ENCODE measurements at regions not wholly inside any gene's neighbourhood (a gene's known extent, or its start where the extent isn't known, plus 50 kb on each side); places are given as distances from the start of the nearest gene placed in this dataset.

GRCh38 chr14:29265852-29266251 lies 499.3 kb downstream of the FOXG1 start:
- no peaks in the 10 kb centered on the region for H3K79me1 ChIP-seq (ENCODE audit: insufficient read depth, low read depth, low read length, poor library complexity, severe bottlenecking)
- H3T11ph ChIP-seq (ENCODE audit: low read length): no peak overlapping the region
- H4K20me1 ChIP-seq (ENCODE audit: control insufficient read depth, insufficient read depth, insufficient read length): no peaks in the 10 kb centered on the region
- H2BK20ac ChIP-seq (ENCODE audit: low read depth, low read length, poor library complexity, severe bottlenecking): no peak overlapping the region
- no peak overlapping the region for H3K27ac ChIP-seq (ENCODE audit: insufficient read length, low read depth, low read length)
- H3K56ac ChIP-seq (ENCODE audit: insufficient read length, low read depth, low read length): no peak overlapping the region
- H2BK12ac ChIP-seq (ENCODE audit: insufficient read length, low read depth, low read length): no peak overlapping the region
- WGBS (ENCODE audit: extremely low coverage, insufficient read length, low lambda C conversion rate): no CpG with 5 or more reads among the region's 1 CpG
- no peak overlapping the region for H2BK120ac ChIP-seq (ENCODE audit: low read depth, low read length, poor library complexity, severe bottlenecking)
- no peak overlapping the region for H3K4me2 ChIP-seq (ENCODE audit: insufficient read depth, insufficient read length, low read length)
- no peaks in the 10 kb centered on the region for H3K9me3 ChIP-seq (ENCODE audit: control insufficient read depth, low read depth, low read length)
- no peak overlapping the region for H2BK5ac ChIP-seq (ENCODE audit: insufficient read length, low read length)
- no peak overlapping the region for H3K14ac ChIP-seq (ENCODE audit: insufficient read depth, low read length)
- no peaks in the 10 kb centered on the region for H3K79me2 ChIP-seq (ENCODE audit: insufficient read depth, low read length)
- H4K5ac ChIP-seq (ENCODE audit: insufficient read length, low read depth, low read length): no peak overlapping the region
- H4K91ac ChIP-seq (ENCODE audit: insufficient read length, low read depth, low read length): no peak overlapping the region
- no peak overlapping the region for H3K23ac ChIP-seq (ENCODE audit: insufficient read length, low read depth, low read length)
- H2AFZ ChIP-seq (ENCODE audit: low read length): no peak overlapping the region
- no peak overlapping the region for H2BK15ac ChIP-seq (ENCODE audit: low read depth, low read length)
- H3K27ac Mint-ChIP-seq: no peak overlapping the region
- no peaks in the 10 kb centered on the region for H3K27me3 ChIP-seq (ENCODE audit: insufficient read depth, low read length)
- H3K4me1 Mint-ChIP-seq: 0 out of 4 replicates have a peak, but pooled peaks cover 0 to 3% of the 10 kb centered on the region in 2 experiments
- DNase-seq: no peak
- H4K8ac ChIP-seq (replicated peaks; ENCODE audit: insufficient read length, low read depth, low read length): no peak overlapping the region
- H2AK5ac ChIP-seq (ENCODE audit: insufficient read length, low read length): no peak overlapping the region
- no peaks in the 10 kb centered on the region for H3K4me1 ChIP-seq (ENCODE audit: insufficient read depth, low read length)
- no peak overlapping the region for H3K4me3 Mint-ChIP-seq
- H3K27me3 Mint-ChIP-seq (ENCODE audit: low read depth): no peaks in the 10 kb centered on the region
- no peaks in the 10 kb centered on the region for H3K23me2 ChIP-seq (ENCODE audit: insufficient read length, low read depth, low read length, poor library complexity, severe bottlenecking)
- no peak overlapping the region for H3K9ac ChIP-seq (ENCODE audit: extremely low read depth, insufficient read length, low read length)
- H3K36me3 Mint-ChIP-seq (ENCODE audit: insufficient read depth in 1 of 3, low read depth in 3 of 3): peaks cover 0 to 15% (median 0%) of the 10 kb centered on the region in 3 experiments; a peak in 2 of 7 replicates
- H3K9me3 Mint-ChIP-seq: no peaks in the 10 kb centered on the region
- no peak for TF ChIP-seq CTCF (conservative IDR thresholded peaks at IDR 0.05)
- no peak overlapping the region for H3K4ac ChIP-seq (ENCODE audit: low read depth, low read length)
- H3K18ac ChIP-seq (ENCODE audit: insufficient read length, low read depth, low read length): no peak overlapping the region

Data from H9 (cell line).